Astrocyte of the cerebellum (primary cell): ENCODE measurements at regions not wholly inside any gene's neighbourhood (a gene's known extent, or its start where the extent isn't known, plus 50 kb on each side); places are given as distances from the start of the nearest gene placed in this dataset.

Experiments used
- DNase-seq: peaks from one replicate; pipeline ENCODE4 v3.0.0-alpha.2; 2011; ENCODE audit warnings: low read depth
- H3K4me3 ChIP-seq: 2 replicates; pipeline ENCODE4 v1.5.1; 2011; ENCODE audit warnings: mild to moderate bottlenecking, low read depth, low read length, moderate library complexity
- in situ Hi-C: cut with HindIII; loops from 2 replicates; pipeline ENCODE4 v1.10.0; 2017; ENCODE audit warnings: low sequenced_read_pairs
- TF ChIP-seq, protein P1 (sequence below): IDR thresholded peaks from 2 replicates; pipeline ENCODE4 v1.5.1; 2012; ENCODE audit warnings: low read length, low read depth, moderate library complexity, mild to moderate bottlenecking; ENCODE audit errors: missing control alignments

DNA sequence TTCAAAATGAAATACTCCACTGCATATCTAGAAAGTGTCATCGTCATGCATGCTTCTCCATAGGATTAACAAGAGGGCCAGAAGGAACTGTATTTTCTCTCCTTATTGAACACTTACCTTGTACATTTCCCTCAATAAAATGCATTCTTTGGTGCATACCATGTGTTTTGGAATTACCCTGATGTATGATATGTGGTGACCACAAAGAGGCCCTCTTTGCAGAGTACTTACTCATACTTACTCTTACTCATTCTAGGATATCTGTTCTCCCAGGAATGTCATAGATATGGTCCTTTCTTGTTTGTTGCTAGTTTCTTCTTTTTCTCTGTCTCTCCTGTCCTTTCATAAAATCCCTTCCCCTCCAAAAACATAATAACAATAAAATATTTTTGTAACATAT, 1087.1 kb upstream of the POT1 start:
- no peak overlapping the region for H3K4me3 ChIP-seq
- in situ Hi-C loops, result no loop called here

DNA sequence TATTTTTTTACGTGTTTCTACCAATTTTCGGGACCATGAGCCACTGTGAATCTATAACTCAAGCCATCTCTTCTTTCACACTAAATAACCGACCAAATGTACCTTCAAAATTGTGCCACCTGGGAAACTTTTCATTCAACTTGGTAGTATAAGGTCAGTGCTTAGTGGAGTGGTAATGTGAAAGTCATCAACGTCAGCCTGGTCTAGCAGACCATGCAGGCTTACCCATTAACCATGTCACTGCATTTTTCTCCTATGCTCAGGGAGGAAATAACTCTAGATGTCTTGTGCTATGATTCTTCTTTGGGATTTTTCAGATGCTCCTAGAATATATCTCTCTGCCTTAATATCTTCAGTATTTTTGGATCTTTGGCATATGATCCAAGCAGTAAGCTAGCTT, 1075.4 kb upstream of the POT1 start:
- no peak for DNase-seq
- in situ Hi-C loops, result no loop called here
- TF ChIP-seq, protein P1, sequence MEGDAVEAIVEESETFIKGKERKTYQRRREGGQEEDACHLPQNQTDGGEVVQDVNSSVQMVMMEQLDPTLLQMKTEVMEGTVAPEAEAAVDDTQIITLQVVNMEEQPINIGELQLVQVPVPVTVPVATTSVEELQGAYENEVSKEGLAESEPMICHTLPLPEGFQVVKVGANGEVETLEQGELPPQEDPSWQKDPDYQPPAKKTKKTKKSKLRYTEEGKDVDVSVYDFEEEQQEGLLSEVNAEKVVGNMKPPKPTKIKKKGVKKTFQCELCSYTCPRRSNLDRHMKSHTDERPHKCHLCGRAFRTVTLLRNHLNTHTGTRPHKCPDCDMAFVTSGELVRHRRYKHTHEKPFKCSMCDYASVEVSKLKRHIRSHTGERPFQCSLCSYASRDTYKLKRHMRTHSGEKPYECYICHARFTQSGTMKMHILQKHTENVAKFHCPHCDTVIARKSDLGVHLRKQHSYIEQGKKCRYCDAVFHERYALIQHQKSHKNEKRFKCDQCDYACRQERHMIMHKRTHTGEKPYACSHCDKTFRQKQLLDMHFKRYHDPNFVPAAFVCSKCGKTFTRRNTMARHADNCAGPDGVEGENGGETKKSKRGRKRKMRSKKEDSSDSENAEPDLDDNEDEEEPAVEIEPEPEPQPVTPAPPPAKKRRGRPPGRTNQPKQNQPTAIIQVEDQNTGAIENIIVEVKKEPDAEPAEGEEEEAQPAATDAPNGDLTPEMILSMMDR, result no peak
- H3K4me3 ChIP-seq, result no peak overlapping the region

More for the DNA sequence above, 1087.1 kb upstream of the POT1 start:
- no peak for DNase-seq
- TF ChIP-seq, protein P1, result no peak

DNA sequence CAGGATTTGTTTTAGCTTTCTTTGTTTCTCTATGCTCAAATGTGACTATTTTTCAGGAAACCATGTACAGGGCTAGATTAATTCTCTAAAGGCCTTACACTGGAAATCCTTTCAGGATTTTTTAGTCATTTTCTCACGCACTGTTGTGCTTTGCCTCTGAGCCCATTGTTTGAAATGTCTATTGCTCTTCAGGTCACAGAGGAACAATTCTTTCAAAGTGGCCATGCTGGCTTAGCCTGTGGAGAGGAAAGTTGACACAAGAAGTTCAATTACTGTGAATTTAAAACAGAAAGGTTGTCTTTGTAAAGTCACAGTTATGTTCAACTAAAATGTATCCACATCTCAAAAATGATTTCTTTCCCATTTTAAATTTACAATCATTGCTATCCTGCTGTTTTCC, 1071.7 kb upstream of the POT1 start:
- H3K4me3 ChIP-seq, result no peak overlapping the region
- TF ChIP-seq, protein P1, result no peak
- in situ Hi-C loops, result no loop called here
- no peak for DNase-seq

DNA sequence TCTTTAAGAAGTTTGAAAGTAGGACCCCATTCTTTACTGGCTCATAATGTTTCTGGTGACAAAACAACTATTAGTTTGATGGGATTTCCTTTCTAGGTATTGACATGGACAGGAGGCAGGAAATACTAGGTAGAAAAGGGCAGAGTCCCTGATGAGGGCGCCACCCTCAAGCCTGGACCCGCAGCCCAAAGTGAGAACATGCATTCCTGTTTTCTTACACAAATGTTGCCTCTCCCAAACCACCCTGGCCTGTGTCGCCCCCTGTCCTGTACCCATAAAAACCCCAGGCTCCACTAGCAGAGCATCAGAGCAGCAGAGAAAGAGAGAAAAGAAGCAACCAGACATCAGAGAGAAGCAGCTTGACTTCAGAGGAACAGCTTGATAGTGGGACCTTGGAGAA, 1055.2 kb upstream of the POT1 start:
- in situ Hi-C loops, result no loop called here
- TF ChIP-seq, protein P1, result no peak

DNA sequence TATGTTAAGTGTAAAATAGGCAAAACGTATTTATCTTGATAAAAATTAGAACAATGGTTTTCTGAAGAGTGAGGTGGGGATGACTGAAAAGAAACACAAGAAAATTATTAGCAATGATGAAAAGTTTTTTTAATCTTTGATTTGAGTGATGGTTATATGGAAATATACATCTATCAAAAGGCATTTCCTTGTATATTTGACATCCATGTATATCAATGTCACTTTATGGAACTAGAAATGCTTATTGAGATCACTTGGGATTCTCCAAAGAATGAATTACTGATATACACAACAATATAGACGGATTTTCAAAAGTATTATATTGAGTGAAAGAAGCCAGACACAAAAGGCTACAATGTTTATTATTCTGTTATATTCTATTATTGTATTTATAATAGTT, 1042.0 kb upstream of the POT1 start:
- in situ Hi-C loops, result no loop called here
- H3K4me3 ChIP-seq, result no peak overlapping the region
- TF ChIP-seq, protein P1, result no peak
- DNase-seq, result no peak

More for the DNA sequence above, 1055.2 kb upstream of the POT1 start:
- DNase-seq, result no peak
- H3K4me3 ChIP-seq, result no peak overlapping the region

DNA sequence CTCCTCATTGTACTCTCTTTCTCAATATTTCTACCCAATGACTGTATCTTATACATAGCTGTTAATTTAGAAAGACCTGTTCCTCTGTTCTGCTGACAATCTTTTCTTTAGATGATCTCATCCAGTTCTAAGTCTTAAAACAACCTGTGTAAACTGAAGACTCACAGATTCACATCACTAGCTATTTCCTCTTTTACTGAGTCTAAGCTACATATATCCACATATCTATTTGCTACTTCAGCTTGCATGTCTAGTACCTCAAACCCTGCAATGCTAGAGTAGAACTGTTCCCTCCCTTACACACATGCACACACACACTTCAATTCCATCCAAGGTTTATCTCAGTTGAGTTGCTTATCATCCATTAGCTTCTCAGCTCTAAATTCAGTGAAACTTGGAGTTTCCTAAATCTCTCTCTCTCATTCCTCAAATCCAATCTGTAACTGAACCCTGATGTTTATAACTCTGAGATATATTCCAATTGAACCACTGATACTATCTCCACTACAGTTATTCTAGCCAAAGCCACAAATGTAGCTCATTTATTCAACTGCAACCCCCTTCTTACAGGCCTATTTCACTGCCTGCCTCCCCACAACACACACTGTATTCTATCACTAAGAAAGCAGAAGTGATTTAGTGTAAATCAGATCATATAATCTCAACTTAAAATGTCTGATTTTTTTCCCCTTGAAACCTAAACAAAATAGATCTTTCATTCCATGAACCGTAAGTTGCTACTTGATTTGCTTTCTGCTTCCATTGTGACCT, 1036.8 kb upstream of the POT1 start:
- no peak for DNase-seq
- TF ChIP-seq, protein P1, result no peak
- in situ Hi-C loops, result no loop called here
- H3K4me3 ChIP-seq, result no peak overlapping the region
